NCI-H1092 treated with DMSO at 0.1 percent for 48 hours (cell line): ENCODE measurements at regions not wholly inside any gene's neighbourhood (a gene's known extent, or its start where the extent isn't known, plus 50 kb on each side); places are given as distances from the start of the nearest gene placed in this dataset.

Experiments used
- DNase-seq: peaks from one replicate; lab custom pipeline; 2025; lab: John Stamatoyannopoulos, UW

GRCh38 chr2:128979182-128979581 lies 660.5 kb upstream of the HS6ST1 start:
- no peak for DNase-seq

DNA sequence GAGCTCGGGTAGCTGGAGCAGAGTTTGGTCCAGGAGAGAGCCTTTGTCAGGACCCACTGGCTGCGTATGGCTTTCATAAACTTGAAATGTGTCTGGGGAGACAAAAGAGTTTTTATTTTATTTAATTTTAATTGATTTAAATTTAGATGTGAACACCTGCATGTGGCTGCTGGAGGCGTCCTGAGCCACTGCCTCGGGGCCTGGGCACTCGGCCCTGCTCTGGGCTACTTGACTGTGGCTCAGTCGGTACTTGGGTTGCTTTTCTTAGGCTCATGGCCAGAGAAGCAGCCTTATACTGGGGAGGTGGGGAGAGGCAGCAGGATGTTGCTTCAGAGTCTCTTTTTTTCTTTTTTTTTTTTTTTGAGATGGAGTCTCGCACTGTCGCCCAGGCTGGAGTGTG lies 661.8 kb upstream of the HS6ST1 start:
- DNase-seq = no peak

DNA sequence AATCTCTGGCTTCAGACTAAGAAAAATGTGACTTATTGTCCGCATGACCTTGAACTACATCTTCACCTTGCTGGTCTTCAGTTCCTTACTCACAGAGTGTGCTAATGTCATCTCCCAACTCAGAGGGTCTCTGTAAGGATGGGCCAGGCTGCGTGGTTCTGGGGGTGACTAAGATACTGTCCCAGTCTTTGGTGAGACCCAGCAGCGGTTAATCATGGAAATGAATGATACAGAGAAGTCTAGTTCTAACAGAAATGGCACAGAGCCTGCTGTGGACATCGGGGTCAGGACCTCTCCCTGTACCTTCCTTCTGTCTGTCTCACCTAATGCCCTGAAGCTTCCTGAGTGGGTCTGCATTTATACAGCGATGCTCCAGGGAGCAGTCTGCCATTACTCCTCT lies 662.7 kb upstream of the HS6ST1 start:
- no peak for DNase-seq

DNA sequence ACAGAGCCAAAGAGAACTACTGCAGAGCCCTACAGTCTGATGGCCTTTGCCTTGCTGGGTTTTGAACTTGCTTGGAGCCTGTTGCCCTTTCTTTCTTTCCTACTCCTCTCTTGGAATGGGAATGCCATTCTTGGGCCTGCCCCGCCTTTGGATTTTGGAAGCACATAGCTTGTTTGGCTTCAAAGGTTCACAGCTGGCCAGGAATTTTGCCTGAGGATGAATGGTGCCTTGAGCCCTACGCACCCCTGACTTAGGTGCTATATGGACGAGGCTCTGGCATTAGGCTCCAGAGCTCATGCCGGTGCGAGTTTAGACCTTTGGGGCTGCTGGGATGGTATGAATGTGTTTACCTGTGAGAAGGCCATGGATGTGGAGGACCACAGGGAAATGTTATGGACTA lies 663.3 kb upstream of the HS6ST1 start:
- no peak for DNase-seq

DNA sequence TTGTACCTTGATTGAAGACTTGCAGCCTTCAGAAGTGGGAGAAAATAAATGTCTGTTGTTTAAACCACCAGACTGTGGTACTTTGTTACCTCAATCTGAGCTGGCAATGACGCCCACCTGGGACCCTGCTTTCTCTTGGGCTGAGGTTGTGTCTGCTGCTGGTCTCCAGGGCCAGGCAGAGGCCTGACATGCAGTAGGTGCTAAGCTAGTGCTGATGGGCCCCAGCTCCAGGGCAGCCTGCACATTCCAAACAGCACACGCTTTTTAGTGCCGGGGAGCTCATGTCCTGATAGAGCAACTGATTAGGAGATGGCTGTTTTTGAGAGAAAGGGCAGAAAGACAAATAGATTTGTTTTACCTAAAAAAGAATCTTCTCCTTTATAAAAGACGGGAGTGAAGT lies 664.0 kb upstream of the HS6ST1 start:
- no peak for DNase-seq

DNA sequence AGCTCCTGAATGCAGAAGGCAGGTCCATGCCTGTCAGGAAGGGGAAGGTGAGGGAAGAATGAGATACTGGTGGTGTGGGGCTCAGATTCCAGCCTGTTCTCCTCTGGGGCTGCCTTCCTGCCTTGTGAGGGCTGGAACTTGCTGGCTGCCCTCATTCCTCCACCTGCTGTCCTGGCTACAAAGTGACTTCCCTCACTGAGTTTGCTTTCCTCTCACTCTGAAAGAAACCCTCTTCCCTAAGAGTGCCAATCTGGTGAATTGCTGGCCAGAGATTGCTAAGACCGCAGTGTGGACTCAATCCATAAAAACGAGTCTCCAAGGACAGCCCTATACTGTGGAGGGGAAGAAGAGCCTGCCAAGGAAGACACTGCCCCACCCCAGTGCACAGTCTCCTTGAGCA lies 664.4 kb upstream of the HS6ST1 start:
- DNase-seq = no peak

GRCh38 chr2:128984081-128984480 lies 665.4 kb upstream of the HS6ST1 start:
- no peak for DNase-seq

- no peak for DNase-seq
These were observed 666.2 kb upstream of the HS6ST1 start for GRCh38 chr2:128984855-128985254.

DNA sequence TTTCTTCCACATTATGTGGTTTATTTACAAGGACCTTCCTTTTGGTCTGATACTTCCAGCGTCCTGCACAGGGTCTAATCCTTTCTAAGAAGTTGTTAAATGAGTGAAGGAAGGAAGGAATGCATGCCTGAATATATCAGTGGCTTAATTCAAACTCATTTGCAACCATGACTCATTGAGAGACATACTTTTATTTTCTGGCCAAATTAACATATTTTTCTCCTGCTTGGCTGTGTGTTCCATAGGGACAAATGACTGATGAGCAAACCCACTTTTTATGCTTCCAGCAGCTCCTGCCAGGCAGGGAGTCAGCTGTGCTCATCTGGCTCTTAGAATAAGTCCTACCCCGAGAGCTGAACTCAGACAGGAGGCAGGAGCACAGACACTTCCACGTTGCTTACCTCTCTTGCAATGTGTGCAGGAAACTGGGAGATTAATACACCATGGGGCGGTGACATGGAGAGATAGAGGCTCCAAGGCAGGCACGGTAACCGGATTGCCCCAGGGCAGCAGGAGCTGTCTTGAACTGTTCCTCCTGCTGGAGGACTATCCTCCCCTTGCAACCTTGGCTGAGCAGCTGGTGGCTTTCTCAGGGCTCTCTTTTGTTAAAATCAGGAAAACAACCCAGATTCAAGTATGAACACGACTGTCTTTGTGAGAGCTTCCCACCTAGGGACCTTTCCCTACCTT lies 667.5 kb upstream of the HS6ST1 start:
- no peak for DNase-seq

DNA sequence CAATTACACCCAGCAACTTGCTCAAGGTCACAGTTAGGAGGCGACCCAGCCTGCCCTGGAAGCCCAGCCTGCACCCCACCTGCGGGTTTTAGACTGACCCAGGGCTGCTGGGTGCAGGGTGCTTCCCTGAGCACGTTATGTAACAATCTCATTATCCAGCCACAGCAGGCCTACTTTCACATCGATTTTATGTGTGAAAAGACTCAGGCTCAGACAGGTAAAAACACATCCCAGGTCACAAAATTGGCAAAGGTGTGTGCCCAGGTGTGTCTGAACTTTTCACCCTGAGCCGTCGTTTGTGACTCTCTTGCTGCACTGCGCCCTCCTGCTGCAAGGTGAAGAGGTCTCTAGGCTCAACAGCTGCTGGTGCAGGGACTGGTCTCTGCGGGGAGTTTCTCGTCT lies 668.2 kb upstream of the HS6ST1 start:
- no peak for DNase-seq

DNA sequence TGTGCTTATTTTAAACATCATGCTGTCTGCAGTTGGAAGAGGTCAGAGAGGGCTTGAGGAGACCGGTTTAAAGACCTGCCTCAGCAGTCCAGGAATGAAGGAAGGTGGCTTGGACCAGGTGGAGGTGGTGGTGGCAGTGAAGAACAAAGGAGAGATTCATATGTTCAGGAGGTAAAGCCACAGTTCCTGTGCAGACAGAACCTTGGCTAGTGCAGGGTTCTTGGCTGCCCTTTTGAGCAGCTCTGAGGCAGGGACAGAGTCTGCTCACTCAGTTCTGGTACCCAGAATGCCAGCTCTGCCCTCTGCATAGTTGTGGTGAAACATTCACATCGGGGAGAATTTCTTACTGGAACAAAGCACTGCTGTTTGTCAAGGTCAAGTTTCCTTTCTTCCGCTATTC lies 669.7 kb upstream of the HS6ST1 start:
- DNase-seq = no peak

DNA sequence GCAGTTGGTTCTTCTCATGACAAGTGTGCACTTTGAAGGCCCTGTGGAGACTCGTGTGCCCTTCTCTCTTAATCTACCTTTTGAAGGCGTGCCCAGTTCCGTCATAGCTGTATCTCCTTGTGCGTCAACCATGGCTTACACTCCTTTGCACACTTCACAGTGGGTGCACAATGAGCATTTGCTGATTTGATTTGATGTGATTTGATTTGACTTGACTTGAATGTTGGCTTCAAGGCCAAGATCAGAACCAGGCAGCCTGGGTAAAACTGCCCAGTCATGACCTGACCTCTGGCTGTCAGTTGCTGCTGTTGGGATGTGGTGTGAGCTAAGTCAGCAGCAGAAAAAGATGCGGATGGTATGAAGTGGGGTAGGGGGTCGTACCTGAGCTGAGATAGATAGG lies 670.3 kb upstream of the HS6ST1 start:
- no peak for DNase-seq

DNA sequence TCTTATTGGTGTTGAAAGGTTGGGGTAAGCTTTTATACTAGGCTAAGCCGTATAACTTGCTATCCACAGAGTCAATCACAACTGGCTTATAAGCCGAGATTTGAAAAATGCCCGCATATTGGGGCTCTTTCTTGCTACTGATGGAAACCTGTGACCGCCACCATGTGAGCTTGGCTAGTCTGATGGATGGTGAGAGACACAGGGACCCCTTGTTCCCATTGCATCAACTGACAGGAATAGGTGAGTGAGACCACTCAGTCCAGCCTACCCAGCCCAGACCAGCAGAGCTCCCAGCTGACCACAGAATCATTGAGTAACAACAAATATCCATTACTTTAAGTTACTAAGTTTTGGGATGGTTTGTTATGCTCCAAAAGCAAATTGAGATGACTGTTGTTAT lies 676.4 kb upstream of the HS6ST1 start:
- DNase-seq = no peak

DNA sequence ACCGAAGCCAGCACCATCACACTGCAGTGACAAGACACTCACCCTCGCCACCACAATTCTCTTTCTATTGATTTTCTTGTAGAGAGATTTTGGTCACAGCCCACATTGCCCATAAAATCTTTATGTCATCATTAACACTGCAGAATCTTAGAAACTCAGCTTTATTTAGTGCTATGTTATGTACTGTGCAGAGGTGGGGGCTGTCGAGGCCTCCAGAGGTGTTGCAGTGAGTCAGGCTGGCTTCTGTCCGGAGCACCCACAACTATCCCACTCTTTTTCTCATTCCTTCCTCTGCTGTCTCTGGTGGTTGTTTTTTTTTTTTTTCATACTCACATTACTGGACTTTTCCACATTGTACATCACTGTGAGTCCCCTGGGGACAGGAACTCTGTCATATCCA lies 677.4 kb upstream of the HS6ST1 start:
- no peak for DNase-seq

DNA sequence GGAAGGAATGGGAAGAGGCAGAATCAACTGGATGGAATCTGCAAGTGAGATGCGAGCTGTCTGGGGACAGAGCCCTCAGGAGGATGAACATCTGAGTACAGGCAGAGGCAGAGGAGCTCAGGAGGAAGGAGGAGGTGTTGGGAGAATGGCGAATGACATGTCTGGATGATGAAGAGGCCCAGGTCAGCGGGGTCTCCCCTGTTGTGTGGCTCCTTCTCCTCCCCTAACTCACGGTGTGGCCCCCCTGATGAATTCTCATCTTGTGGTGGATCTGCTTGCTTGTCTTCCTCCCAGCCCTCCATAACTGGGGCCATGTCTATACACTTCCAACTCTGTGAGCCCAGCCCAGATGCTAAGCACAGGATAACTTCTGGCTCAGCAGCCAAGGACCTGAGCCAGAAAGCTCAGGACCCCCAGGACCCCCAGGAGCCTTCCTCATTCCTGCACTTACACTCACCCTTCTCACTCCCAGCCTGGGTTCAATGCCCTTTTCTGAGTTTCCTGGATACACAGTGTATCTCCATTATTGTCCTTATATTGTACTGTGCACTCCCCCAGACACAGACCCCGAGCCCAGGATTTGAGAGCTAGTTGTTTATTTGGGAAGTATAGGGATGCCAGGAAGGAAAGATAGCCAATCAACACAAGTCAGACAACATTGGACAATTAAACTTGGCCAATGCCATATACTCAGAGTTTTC lies 678.6 kb upstream of the HS6ST1 start:
- DNase-seq = no peak

DNA sequence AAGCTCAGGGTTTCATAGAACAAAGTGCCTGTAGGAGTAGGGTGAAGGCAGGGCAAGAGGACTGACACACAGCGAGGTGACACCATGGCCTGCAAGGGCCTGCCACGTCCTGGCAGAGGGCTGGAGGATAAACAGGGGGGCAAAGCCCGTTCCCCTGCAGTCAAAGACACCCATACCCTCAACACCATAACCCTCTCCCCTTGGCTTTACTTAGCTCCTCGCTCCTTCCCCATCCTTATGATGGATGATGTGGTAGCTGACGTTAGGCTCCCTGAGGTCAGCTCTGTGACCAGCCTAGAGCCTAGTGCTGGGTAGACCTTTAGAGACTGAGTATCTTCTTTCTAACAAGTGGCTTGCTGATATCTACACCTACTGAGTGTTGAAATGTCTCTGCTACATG lies 683.3 kb upstream of the HS6ST1 start:
- DNase-seq = no peak

GRCh38 chr2:129002751-129003150 lies 684.1 kb upstream of the HS6ST1 start:
- no peak for DNase-seq

- DNase-seq = peak; percentile 16
These were observed 685.8 kb upstream of the HS6ST1 start for GRCh38 chr2:129004485-129004884.

DNA sequence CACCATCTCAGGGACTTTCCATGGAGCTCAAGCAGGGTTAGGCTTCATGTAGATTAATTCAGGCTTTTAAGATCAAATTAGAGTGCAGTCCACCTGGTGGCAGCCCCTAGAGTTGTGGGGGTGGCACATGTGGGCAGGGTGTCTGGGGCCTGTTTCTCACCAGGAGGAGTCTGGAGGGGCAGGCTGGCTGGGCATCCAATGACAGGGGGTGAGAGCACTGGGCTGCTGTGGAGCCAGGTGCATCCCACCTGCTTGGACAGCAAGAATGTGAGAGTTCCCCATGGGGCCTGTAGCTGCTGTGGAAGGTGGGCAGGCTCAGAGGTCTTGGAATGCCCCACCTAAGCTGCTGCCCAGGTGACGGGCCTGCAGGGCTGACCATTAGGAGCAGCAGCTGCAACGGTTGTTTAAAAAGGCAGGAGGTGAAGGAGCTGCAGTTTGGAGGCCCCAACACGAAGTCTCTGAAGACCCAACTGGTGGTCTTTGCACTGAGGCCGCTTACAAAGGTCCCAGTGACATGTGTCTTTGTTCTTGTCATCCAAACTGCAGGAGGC lies 686.3 kb upstream of the HS6ST1 start:
- no peak for DNase-seq

- no peak for DNase-seq
These were observed 687.6 kb upstream of the HS6ST1 start for GRCh38 chr2:129006135-129006886.

DNA sequence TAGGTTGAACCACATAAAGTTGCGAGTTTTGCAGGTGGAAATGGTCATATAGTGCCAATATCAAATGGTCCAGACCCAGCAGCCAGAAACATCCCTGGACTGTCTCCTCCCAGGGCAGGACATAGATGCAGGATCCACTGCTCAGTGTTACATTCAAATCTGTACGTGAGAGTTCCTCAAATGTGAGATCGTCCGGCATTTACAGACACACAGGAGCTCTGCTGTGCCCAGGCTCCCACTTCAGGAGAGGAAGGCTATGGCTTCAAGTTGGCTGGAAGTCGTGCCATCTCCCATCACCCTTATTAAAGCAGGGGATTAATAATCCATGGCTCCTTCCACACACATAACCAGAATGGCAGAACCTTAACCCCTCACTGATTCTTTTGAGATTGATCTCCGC lies 688.2 kb upstream of the HS6ST1 start:
- no peak for DNase-seq

GRCh38 chr2:129008055-129008880 lies 689.6 kb upstream of the HS6ST1 start:
- no peak for DNase-seq
